Omental fat pad (tissue), 3 donors: ENCODE measurements at regions not wholly inside any gene's neighbourhood (a gene's known extent, or its start where the extent isn't known, plus 50 kb on each side); places are given as distances from the start of the nearest gene placed in this dataset.
"Not testable (repeated sequence)": the region's sequence is repeated elsewhere in the genome, so short reads cannot be mapped to it uniquely, and the experiment has no call there.

Experiments
- ATAC-seq: fragments of 150-250 bp; one replicate; pipeline ENCODE4 v1.9.1; 2016; ENCODE audit warnings: mild to moderate bottlenecking, moderate library complexity; ENCODE audit not compliant: low FRiP score
- DNase-seq: peaks from one replicate; pipeline ENCODE4 v3.0.0-alpha.2; 2019; ENCODE audit warnings: low spot score
- TF ChIP-seq, protein P1 (sequence below), 3 donors: fragments of 450-650 bp; IDR thresholded peaks; one replicate each; pipeline ENCODE4 v1.5.1; 2016 to 2017; ENCODE audit warnings: antibody characterized with exemption in 3 of 3, mild to moderate bottlenecking in 3 of 3, moderate library complexity in 2 of 3

- TF ChIP-seq, protein P1, sequence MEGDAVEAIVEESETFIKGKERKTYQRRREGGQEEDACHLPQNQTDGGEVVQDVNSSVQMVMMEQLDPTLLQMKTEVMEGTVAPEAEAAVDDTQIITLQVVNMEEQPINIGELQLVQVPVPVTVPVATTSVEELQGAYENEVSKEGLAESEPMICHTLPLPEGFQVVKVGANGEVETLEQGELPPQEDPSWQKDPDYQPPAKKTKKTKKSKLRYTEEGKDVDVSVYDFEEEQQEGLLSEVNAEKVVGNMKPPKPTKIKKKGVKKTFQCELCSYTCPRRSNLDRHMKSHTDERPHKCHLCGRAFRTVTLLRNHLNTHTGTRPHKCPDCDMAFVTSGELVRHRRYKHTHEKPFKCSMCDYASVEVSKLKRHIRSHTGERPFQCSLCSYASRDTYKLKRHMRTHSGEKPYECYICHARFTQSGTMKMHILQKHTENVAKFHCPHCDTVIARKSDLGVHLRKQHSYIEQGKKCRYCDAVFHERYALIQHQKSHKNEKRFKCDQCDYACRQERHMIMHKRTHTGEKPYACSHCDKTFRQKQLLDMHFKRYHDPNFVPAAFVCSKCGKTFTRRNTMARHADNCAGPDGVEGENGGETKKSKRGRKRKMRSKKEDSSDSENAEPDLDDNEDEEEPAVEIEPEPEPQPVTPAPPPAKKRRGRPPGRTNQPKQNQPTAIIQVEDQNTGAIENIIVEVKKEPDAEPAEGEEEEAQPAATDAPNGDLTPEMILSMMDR (IDR thresholded peaks at IDR 0.05): no peak
- no peak for ATAC-seq
- no peak for DNase-seq
Measured at GRCh38 chr6:165263-165662, 127.0 kb upstream of the DUSP22 start.

- TF ChIP-seq, protein P1 (IDR thresholded peaks at IDR 0.05): no peak
- no peak for ATAC-seq
- no peak for DNase-seq
Measured at GRCh38 chr6:165906-166305, 126.4 kb upstream of the DUSP22 start.

DNA sequence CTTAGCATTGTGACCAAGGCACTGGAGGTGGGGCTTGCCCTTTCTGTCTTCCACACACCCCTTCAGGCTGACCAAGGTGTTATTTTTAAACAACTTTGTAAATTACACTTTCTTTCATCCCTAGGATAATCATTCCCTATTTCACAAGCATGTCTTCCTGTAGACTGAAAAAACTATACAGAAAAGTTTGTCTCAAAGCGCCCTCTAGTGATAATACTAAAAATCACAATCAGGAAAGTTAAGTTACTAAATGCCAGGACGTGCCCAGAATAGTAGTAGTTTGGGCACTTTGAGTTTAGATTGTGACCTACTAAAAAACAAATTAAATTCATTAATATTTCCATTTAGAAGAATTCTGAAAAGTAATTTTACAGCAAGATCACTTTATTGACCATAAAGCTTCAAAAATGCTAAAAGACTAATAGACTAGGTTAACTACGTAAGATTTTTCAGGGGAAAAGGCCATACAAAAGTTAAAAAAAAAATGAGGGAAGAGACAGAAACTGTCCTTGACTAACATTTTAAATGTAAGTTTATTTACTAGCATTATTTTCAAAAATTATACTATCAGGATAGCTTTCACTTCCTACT, 123.3 kb upstream of the DUSP22 start:
- no peak for DNase-seq
- ATAC-seq: no peak
- TF ChIP-seq, protein P1 (IDR thresholded peaks at IDR 0.05): no peak

- no peak for DNase-seq
- TF ChIP-seq, protein P1 (IDR thresholded peaks at IDR 0.05): no peak
- ATAC-seq: no peak
Measured at GRCh38 chr6:174036-174435, 118.3 kb upstream of the DUSP22 start.

- DNase-seq (no peak), ATAC-seq (no peak)
- TF ChIP-seq, protein P1 (IDR thresholded peaks at IDR 0.05): no peak
Measured at GRCh38 chr6:175680-176079, 116.6 kb upstream of the DUSP22 start.

- TF ChIP-seq, protein P1 (IDR thresholded peaks at IDR 0.05): no peak
- DNase-seq (no peak), ATAC-seq (no peak)
Measured at GRCh38 chr6:176766-177165, 115.5 kb upstream of the DUSP22 start.

DNA sequence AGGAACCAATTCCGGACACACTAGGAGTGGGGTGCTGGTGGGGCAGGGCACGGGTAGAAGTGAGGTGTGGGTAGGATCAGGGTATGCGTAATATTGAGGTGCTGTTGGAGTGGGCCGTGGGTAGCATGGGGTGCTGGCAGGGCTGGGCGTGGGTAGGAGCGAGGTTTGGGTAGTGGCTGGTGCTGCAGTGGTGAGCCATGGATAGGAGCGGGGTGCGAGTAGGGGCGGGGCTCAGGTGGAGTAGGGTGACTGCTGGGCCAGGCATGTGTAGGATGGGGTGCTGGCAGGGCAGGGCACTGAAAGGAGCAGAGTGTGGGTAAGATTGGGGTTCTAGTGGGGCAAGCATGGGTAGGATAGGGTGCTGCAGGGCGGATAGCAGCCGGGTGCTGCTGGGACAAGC, 114.2 kb upstream of the DUSP22 start:
- no peak for DNase-seq
- ATAC-seq: no peak
- TF ChIP-seq, protein P1 (IDR thresholded peaks at IDR 0.05): no peak

- not testable (repeated sequence) for ATAC-seq, DNase-seq
Measured at GRCh38 chr6:178929-179328, 113.4 kb upstream of the DUSP22 start.
